HG02885 (cell line): ENCODE measurements at regions not wholly inside any gene's neighbourhood (a gene's known extent, or its start where the extent isn't known, plus 50 kb on each side); places are given as distances from the start of the nearest gene placed in this dataset.

Experiments used
- ATAC-seq: cut with Tn5 transposase; IDR thresholded peaks from one replicate; pipeline ENCODE4 v1.9.1; 2021; ENCODE audit warnings: mild to moderate bottlenecking; ENCODE audit not compliant: unreplicated experiment, poor library complexity

DNA sequence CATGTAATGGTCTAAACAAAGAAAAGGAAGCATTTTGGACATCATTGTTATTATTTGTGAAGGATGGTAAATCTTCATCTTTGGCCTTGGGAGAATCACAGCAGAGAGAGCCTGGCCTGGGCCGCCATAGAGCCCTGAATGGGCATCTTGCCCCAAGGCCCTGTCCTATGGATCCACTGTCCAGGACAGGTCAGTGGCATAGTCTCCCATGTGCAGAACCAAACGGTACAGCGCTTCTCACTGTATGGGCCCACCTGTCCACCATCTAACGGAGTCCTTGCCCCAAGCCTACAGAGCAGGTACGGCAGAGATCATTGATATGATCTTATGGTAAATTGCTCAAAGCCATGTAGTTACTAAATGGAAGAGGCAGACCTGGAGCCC lies 185.7 kb downstream of the FOXD2 start:
- no peak for ATAC-seq

DNA sequence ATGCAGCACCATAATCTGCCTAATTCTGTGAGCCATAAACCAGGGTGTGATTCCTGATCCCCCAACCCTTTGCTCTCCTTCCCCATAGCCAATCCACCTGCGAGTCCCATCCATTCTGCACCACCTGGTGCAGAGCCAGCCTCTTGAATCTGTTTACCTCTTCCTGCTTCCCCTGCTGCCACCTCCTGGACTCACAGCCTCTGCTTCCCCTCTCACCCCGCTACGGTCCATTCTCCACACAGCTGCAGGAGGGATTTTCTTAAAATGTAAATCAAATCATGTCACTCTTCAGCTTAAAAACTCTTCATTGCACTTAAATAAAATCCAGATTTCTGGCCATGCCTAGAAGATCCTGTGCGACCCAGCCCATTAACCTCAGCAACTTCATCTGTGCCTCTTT lies 186.7 kb downstream of the FOXD2 start:
- ATAC-seq: no peak

DNA sequence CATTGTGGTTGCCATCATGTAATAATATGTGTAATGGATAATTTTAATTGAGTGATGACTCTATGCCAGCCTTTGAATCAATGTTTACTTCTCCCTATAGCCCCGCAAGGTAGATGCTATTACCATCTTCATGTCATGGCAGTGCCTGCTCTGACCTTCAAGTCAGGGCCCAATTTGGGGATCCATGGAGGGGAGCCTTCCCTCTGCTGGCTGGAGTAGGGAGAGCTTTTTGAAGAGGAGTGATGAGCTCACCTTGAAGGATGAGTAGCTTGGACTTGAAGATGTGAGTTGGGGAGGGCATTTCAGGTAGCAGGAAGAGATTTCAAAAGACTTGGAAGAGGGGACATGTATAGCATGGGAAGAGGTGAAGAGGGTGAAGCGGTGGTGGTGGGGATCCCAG lies 189.2 kb downstream of the FOXD2 start:
- ATAC-seq: no peak

DNA sequence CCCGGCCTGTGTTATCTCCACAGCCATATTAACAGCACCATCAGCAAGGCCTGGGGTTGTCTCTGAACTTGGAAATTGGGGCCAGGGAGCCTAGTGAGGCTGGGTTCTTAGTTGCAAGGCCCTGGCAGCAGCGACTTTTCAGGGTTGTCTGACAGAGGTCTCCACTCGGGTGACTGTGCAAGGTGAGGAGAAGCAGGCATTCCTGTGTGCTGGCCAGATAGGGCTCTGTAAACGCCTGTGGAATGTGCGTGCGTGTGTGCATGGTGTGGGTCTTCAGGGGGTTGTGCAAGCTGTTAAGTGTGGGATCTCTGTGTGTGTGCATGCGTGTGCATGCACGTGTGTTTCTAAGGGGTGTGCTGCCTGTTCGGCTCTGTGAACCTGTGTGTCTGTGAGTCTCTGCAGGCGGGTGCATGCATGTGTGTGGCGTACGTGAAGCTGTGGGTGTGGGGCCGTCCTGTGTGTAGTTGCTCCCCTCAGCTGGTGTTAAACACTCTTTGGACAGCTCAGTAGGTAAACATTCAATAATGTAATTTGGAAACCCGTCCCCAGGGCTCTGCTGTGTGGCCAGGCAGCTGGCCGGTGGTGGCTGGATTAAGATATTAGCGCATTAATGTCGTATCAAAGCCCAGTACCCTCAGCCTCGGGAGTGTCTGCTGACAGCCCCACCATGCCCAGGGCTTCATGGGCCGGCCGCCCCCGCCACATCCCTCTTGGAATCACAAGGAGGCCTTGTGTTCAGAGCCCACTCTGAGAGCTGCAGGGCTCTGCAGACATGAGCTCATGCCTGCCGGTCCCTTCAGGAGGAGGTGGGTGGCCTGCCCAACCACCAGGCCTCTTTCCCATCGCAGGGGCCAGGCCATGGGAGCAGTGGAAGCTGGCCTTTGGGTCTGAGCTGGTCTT lies 189.9 kb downstream of the FOXD2 start:
- ATAC-seq: no peak

DNA sequence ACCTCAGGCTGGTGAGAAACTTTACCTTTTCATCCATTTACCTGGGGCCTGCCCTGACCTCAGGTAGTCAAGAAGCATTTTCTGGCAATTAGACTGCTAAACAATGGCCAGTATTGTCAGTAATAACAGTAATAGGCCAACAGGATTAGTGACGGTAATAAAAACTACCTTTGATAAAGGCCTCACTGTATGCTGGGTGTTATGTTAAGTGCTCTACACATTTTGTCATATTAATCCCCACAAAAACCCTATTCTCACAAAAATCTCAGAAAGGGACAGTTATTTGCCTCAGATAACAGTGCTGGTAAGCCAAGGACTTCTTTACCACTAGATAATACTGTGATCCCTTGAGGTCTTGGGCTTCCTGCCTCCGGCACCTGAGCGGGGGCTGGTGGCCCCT lies 191.4 kb downstream of the FOXD2 start:
- ATAC-seq: no peak

DNA sequence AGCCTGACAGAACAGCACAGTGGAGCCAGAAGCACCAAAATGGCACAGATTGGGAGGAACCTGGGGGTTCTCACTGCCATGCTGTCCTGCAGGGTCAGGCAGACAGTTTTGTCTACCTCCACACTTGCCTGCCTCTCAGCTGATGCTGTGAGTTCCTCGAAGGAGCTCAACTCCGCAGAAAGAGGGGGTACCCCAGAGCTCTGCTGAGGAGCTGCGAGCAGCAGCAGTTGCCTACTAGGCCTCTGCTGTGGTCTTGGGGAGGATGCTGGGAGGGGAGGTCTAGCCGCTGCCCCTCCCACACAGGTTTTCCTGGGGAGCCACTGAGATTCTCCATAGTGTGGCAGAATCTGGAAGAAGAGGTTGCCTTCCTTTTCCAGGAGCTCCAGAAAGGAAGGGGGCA lies 192.5 kb downstream of the FOXD2 start:
- ATAC-seq: no peak

DNA sequence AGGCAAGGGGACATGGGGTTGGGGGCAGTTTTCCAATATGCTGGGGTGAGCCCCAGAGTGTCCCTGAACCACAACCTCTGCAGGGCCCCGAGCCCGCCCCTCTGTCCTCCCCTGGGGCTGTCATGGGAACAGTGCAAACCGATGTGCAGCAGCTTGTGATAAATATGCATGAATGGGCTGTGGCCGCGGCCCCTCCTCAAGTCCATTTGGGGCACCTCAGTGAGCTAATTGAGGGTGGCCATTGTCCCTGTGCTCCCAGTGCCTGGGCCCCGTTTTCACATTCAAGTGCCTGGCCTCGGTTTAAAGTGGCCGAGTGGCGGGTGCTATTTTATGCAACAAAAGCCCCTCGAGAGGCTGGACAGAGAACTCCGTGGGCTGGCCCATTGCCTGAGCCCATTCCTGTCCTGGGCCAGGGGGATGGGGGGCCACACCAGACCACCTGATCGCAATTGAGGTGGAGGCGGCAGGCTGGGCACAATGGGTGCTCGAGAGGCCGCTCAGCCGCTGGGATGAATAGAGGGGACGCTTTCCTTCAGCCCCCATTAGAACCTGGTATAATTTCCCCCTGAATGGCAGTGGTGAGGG lies 193.7 kb downstream of the FOXD2 start:
- no peak for ATAC-seq

DNA sequence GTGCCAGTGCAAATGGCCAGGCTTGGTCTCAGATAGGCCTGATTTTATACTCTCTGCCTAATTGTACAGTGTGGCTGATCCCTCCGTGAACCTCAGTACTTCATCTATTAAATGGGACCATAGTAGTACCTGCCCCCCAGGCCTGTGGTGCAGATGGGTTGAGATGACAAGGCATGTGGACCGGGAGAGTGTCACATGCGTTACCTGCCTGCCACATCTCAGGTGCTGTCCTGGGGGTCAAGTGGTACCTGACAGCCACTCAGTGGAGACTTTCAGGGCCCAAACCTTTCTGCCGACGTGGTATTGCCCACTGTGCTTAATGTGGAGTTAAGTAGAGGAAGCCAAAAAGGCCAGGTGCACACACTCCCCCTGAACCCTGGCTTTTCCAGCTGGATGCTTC lies 197.3 kb downstream of the FOXD2 start:
- ATAC-seq: no peak

DNA sequence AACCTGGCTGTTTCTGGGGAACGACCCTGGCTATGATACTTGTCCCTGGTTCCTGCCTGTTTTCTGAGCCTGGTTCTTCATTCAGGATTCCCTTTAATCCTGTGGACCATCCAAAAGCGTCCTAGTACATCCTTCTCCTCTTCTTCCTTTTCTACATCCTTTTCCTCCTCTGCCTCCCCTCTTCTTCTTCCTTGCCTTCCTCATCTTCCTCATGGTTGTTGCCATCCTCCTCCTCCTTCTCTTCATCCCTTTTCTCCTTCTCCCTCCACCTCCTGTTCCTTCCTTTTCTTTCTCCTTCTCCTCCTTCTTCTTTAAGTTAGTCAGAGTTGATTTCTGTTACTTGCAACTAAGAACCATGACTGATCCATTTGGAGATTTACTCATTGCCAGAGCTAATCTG lies 197.8 kb downstream of the FOXD2 start:
- no peak for ATAC-seq

DNA sequence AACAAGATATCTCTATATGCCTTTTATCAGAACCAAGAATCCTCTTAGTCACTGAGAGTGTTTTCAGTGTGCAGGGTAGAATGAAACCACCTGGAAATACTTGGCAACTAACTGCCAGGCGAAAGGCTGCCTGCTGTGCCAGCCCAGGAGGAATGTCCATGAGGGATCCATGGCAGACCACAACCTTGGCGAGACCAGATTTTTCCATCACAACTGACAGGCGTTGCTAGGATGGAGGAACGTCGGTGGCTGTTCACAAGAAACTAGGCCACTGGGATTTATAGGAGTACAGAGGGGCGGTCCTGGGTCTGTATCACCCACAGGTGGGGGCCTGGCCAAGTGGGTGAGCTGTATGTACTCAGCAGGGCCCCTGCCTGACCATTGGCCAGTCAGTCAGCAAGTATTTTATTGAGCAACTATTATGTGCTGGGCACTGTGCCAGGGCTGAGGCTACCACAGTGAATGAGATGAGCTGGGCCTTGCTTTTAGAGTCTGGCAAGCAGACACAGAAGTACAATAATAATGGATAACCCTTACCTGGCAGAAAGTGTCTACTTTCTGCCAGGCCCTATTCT lies 199.4 kb downstream of the FOXD2 start:
- ATAC-seq: no peak

DNA sequence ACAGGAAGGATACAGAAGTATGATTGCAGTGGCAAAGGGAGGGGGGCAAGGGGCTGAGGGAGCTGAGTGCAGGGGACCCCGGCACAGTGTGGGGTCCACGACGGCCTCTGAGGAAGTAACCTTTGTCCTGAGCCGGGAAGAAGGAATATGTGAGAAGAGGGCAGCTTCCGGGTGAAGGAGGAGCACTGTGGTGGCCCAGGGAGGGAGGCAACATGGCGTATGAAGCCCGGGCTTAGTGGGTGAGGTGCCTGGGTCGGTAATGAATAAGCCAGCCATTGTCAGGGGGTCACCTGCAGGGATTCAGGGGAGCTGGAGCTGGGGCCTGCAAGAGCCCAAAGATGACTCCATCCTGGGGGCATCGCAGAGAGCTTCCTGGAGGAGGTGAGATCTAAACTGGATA lies 200.4 kb downstream of the FOXD2 start:
- ATAC-seq: no peak

DNA sequence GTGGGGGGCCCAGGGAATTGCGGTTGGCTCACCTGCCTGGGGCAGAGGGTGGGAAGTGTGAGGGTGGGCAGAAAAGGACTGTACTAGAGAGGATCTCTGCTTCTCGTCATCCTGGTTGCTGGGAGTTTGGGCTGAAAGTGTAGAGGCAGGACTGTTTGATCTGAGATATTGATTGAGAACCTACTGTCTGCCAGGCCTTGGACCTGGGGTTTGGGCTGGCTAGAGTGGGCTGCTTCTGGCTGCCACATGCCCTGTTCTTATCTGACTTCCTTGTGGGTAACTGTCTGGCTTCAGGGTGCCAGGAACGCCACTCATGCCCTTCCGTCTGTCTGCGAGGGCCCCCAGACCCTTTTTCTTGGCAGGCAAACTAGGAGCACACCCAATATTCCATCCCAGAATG lies 200.9 kb downstream of the FOXD2 start:
- no peak for ATAC-seq

DNA sequence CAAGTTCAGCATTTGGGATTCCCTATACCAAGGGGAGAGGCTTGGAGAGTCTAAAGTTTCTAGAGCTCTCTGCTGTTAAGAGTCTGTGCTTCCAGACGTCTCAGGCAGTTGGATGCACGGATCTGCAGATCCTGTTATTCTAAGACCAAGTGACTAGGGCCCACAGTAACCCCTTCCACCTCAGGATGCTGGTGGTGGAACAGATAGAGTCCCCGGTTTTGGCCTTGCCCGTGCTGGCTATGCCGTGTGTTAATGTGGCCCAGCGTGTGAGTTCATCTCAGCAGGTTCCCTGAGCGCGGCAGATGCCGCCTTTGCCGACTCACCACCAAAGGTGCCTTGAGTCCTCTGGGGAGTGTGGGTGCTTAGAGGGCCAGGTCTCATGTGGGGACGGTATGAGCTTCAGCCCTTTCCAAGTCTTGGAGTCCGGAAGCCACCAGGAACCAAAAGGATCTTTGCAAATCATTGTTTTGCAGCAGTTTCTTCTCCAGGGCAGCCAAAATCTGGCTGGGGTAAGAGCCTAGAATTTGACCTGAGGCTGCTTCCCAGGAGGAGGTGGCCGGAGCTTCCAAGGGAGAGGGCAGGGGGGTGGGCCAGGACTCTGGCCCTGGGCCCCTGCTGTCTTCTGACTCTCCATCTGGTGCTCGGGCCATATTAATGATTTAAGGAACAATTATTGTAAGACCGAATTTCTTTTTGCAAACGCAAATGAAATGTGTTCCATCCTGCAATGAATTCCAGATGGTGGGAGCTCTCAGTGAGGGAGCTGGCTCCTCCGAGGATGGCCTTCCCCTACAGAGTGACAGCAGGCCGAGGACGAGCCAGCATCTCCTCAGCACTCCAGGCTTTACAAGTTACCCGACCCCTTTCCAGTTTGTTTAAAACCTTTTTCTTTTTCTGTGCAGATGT lies 205.7 kb downstream of the FOXD2 start:
- no peak for ATAC-seq

DNA sequence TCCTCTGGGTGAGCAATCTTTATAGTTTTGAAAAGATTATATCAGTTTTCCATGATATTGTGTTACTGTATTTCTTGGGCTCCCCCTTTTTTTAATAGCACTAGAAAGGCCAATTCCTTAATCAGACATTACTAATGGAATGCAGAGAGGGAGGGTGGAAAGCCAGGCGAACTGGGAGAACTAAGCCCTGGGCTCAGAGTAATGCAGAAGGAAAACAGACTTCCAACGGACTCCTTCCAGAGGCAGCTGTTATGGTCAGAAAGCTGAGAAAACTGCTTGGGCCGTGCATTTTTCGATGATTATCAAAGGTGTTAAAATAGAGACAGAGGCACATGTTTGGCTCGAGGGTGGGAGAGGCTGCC lies 206.3 kb downstream of the FOXD2 start:
- no peak for ATAC-seq

DNA sequence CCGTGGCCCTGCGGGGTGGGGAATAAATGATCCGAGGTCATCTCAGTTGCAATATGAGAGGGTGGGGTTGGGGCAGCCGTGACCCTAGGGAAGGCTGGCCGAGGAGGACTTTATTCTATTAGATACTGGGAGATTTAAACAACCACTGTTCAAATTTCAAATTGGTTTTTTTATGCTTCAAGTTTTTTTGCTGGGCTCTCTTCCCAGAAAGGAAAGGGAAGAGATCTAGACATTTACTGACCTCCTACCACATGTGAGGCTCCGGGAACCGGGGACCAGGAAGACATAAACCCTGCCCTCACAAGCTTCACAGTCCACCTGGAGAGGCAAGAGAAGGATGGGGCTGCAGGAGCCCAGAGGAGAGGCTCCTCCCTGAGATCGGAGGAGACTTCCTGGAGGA lies 207.3 kb downstream of the FOXD2 start:
- no peak for ATAC-seq

DNA sequence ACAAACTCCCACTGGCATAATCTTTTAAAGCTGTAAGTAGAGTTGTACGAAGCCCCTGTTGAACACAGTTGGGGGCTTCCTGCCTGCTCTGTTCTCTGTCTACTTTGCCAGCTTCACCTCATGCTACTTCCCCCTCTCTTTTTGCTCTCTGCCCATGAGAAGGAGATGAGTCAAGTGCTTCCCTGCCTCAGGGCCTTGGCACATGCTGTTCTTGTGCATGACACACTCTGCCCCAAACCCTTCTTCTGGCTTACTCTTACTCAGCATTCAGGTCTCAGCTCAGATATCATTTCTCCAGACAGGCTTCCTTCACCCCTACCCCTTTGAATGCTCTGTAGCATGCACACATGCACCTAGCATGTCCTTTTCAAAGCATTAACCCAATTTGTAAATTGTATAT lies 208.8 kb downstream of the FOXD2 start:
- ATAC-seq: no peak

DNA sequence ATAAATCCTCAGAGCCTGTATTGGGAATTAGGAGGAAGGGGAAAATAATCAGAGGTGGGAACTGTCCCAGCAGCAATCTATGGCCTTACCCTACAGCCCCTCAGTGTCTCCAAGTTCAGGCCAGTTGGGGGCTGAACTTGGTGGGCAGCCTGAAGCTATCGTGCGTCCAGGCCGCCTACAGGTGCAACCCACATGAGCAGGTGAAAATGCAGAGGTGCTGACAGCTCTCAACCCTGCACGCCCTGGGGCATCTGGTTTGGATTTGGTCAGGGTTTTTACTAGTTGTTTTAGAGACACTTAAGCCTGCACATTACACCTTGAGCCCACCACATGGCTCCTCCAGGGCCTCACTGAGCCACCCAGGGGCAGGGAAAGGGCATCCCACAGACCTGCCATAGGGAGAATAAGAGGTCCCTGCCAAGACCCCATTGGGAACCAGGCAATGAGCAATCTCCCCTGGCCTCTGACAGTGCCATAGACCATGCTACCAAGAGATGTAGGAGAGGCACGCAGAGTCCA lies 209.5 kb downstream of the FOXD2 start:
- ATAC-seq: no peak

DNA sequence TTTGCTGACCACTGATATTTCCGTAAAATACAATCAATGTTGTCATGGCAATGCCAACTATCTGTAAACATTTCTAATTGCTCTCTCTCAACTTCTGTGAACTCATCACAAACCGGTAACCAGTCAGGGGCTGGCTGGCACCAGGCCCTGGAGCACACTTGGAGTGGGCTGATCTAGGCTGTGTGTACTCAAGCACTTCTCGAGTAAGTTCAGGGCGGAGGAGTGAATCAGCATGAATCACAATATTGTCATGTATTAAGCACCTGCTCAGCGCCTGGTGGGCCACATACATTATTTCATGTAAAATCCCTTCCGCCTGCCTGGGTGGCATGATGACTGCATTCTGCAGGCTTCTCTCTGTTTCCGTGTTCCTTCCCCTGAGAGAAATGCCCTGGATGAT lies 212.4 kb downstream of the FOXD2 start:
- no peak for ATAC-seq

DNA sequence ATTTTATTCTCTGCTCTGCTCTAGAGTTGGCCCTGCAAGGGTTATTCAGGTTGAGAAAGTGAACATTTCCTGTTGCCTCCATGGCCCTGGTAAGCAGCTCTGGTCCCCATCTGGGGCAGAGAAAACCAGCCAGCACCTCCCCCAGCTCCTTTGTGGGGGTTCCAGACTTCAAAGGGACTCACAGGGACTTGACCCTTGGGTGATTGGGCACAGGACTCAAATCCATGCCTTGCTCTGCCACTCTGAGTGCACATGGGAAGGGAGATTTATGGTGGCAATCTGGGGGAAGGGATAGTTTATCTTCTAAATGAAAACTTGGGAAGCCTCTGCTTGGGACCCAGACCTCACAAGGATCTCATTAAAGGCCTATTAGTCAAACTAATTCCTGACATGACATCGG lies 212.8 kb downstream of the FOXD2 start:
- no peak for ATAC-seq

DNA sequence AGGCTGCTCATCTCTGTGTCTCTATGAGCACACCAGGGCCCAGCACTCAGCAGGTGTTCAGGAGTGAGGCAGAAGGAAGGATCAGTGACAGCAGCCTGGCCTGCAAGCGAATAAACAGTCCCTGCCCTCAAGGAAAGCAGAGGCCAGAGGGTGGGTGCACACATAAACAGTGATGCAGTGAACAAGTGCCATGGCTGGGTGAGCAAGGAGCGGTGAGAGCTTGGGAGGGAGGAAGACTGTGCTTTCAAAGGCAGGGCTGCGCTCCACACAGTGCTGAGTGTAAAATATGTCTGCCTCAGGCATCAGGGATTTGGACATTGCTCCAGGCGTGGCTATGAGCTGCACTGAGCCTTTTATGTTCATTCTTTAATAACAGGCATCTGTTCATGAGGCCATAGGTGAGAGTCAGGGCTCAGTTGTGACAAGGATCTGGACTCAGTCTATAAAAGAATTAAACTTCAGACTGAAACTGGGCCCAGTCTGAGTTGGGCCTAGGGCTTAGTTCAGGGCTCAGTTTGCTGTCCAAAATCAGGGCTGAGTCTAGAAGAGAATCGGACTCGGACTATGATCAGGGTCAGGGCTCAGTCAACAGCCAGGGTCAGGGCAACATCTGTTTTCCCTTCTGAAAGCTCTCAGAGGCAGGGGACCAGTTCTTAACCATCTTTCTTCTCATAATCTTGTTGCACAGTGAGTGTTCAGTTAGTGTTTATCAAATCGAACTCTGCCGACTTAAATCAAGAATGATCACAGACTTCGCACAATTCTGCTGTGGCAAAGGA lies 213.7 kb downstream of the FOXD2 start:
- no peak for ATAC-seq
